H1 (cell line): ENCODE measurements at regions not wholly inside any gene's neighbourhood (a gene's known extent, or its start where the extent isn't known, plus 50 kb on each side); places are given as distances from the start of the nearest gene placed in this dataset.

Source experiments
- CTCF ChIA-PET: fragments of 300-600 bp; sonication (Branson Sonifier 250); formaldehyde crosslinking; loops from one replicate; lab custom pipeline; 2021; ENCODE audit not compliant: partially characterized antibody; lab: Charles Lee
- POLR2A ChIA-PET: fragments of 300-600 bp; sonication (Branson Sonifier 250); formaldehyde crosslinking; loops from one replicate; lab custom pipeline; 2021; ENCODE audit warnings: inconsistent platforms; ENCODE audit not compliant: partially characterized antibody; lab: Charles Lee
- DNase-seq, 2 experiments: peaks; one replicate each; pipeline versions ENCODE4 v3.0.0 to v3.0.0-alpha.2; 2010 to 2022; ENCODE audit warnings: low spot score in 2 of 2, low read depth in 1 of 2, mixed read lengths in 1 of 2
- FAIRE-seq: peaks from 2 replicates; lab custom pipeline; 2011; peaks lifted over from hg19 to GRCh38; lab: Jason Lieb, UNC
- H2AFZ ChIP-seq: 2 replicates; pipeline ENCODE4 v1.8.1; 2012; ENCODE audit warnings: low read length, inconsistent platforms
- H2AK5ac ChIP-seq: 2 replicates; pipeline ENCODE4 v1.6.1; 2013; ENCODE audit warnings: low read depth, low read length
- H2BK120ac ChIP-seq: replicated peaks from 2 replicates; pipeline ENCODE3; 2013; ENCODE audit warnings: low read depth, low read length, inconsistent platforms
- H2BK12ac ChIP-seq: 2 replicates; pipeline ENCODE4 v1.6.1; 2013; ENCODE audit warnings: low read depth, low read length
- H2BK15ac ChIP-seq: 2 replicates; pipeline ENCODE4 v1.6.1; 2013; ENCODE audit warnings: low read length
- H2BK20ac ChIP-seq: 2 replicates; pipeline ENCODE4 v1.6.1; 2013; ENCODE audit warnings: low read length
- H2BK5ac ChIP-seq: 2 replicates; pipeline ENCODE4 v1.6.1; 2013; ENCODE audit warnings: low read depth, low read length
- H3K14ac ChIP-seq: 2 replicates; pipeline ENCODE4 v1.6.1; 2013; ENCODE audit warnings: inconsistent platforms; ENCODE audit not compliant: insufficient read length
- H3K18ac ChIP-seq: 2 replicates; pipeline ENCODE4 v1.6.1; 2013; ENCODE audit warnings: low read length; ENCODE audit errors: extremely low read depth
- H3K23ac ChIP-seq: 2 replicates; pipeline ENCODE4 v1.6.1; 2013; ENCODE audit warnings: inconsistent platforms; ENCODE audit not compliant: insufficient read length
- H3K23me2 ChIP-seq: 2 replicates; pipeline ENCODE4 v1.6.1; 2013; ENCODE audit warnings: low read depth, low read length
- H3K27ac ChIP-seq: 2 replicates; pipeline ENCODE4 v1.6.1; 2011; ENCODE audit warnings: low read depth, low read length, inconsistent platforms
- H3K27me3 ChIP-seq, 4 experiments: replicated peaks in 1 of 4; 1 replicate in 1 of 4; 2 replicates in 3 of 4; pipeline versions ENCODE4 v1.6.1 to v1.8.1; 2011 to 2013; ENCODE audit warnings: low read length in 3 of 4, mild to moderate bottlenecking in 3 of 4, inconsistent platforms in 2 of 4, mixed read lengths in 2 of 4, moderate library complexity in 1 of 4; ENCODE audit not compliant: control insufficient read depth in 3 of 4, insufficient read depth in 3 of 4; ENCODE audit errors: extremely low read depth in 1 of 4
- H3K36me3 ChIP-seq, 4 experiments: 2 replicates each; pipeline versions ENCODE4 v1.6.1 to v1.8.1; 2011 to 2013; ENCODE audit warnings: mild to moderate bottlenecking in 4 of 4, low read length in 3 of 4, moderate library complexity in 2 of 4, control low read depth in 1 of 4, inconsistent platforms in 1 of 4; ENCODE audit not compliant: insufficient read depth in 4 of 4, control insufficient read depth in 2 of 4
- H3K4ac ChIP-seq: replicated peaks from 2 replicates; pipeline ENCODE3; 2013; ENCODE audit warnings: low read length, low read depth, mixed read lengths, inconsistent platforms; ENCODE audit not compliant: insufficient read length
- H3K4me1 ChIP-seq, 4 experiments: replicated peaks in 1 of 4; 1 replicate in 1 of 4; 2 replicates in 3 of 4; pipeline versions ENCODE4 v1.6.1 to v1.8.1; 2011 to 2013; ENCODE audit warnings: low read length in 3 of 4, inconsistent platforms in 2 of 4, mixed read lengths in 1 of 4; ENCODE audit not compliant: insufficient read depth in 4 of 4, control insufficient read depth in 3 of 4
- H3K4me2 ChIP-seq, 2 experiments: 2 replicates each; pipeline versions ENCODE4 v1.6.1 to v1.8.1; 2011 to 2013; ENCODE audit warnings: low read depth in 2 of 2, low read length in 2 of 2, control low read depth in 1 of 2, inconsistent platforms in 1 of 2, mild to moderate bottlenecking in 1 of 2; ENCODE audit not compliant: insufficient read depth in 1 of 2
- H3K4me3 ChIP-seq, 4 experiments: fragments of 200-600, 300-600 bp in 1 of 4; sonication (generic), shearing (Covaris generic), sonication (Bioruptor Twin) in 1 of 4; 2 replicates each; pipeline versions ENCODE4 v1.5.1 to v1.8.1; 2011 to 2016; ENCODE audit warnings: low read length in 4 of 4, low read depth in 3 of 4, control low read depth in 2 of 4, inconsistent platforms in 2 of 4, mild to moderate bottlenecking in 2 of 4, mixed read lengths in 1 of 4, moderate library complexity in 1 of 4; ENCODE audit not compliant: insufficient read depth in 2 of 4; ENCODE audit errors: extremely low read depth in 1 of 4
- H3K56ac ChIP-seq: replicated peaks from 2 replicates; pipeline ENCODE3; 2013; ENCODE audit warnings: low read depth, mild to moderate bottlenecking, mixed read lengths, low read length, inconsistent platforms; ENCODE audit not compliant: insufficient read length
- H3K79me1 ChIP-seq: 2 replicates; pipeline ENCODE4 v1.6.1; 2013; ENCODE audit warnings: low read depth, low read length, control low read depth
- H3K79me2 ChIP-seq, 2 experiments: 2 replicates each; pipeline versions ENCODE4 v1.6.1 to v1.8.1; 2012 to 2013; ENCODE audit warnings: low read length in 2 of 2, mild to moderate bottlenecking in 2 of 2, inconsistent platforms in 1 of 2; ENCODE audit not compliant: insufficient read depth in 2 of 2, control insufficient read depth in 1 of 2
- H3K9ac ChIP-seq, 4 experiments: replicated peaks in 1 of 4; 1 replicate in 1 of 4; 2 replicates in 3 of 4; pipeline versions ENCODE4 v1.6.1 to v1.8.1; 2011 to 2013; ENCODE audit warnings: low read depth in 3 of 4, low read length in 3 of 4, control low read depth in 2 of 4, mild to moderate bottlenecking in 2 of 4, moderate library complexity in 2 of 4, inconsistent platforms in 1 of 4; ENCODE audit errors: extremely low read depth in 1 of 4
- H3K9me3 ChIP-seq, 2 experiments: 2 replicates each; pipeline versions ENCODE4 v1.6.1 to v1.8.1; 2012 to 2013; ENCODE audit warnings: mild to moderate bottlenecking in 2 of 2, moderate library complexity in 2 of 2, control low read depth in 1 of 2, inconsistent platforms in 1 of 2, low read depth in 1 of 2, low read length in 1 of 2, mixed read lengths in 1 of 2; ENCODE audit not compliant: insufficient read depth in 2 of 2
- H4K20me1 ChIP-seq, 2 experiments: replicated peaks in 1 of 2; 2 replicates each; pipeline versions ENCODE3 to v1.8.1; 2011 to 2013; ENCODE audit warnings: inconsistent platforms in 2 of 2, low read length in 2 of 2, mild to moderate bottlenecking in 1 of 2; ENCODE audit not compliant: insufficient read depth in 2 of 2, control insufficient read depth in 1 of 2
- H4K5ac ChIP-seq: 2 replicates; pipeline ENCODE4 v1.6.1; 2013; ENCODE audit warnings: low read length, low read depth, mixed read lengths, inconsistent platforms; ENCODE audit not compliant: insufficient read length
- H4K8ac ChIP-seq: 2 replicates; pipeline ENCODE4 v1.8.0; 2013; ENCODE audit warnings: mild to moderate bottlenecking, moderate library complexity, low read length, inconsistent platforms; ENCODE audit not compliant: insufficient read depth; ENCODE audit errors: extremely low read depth
- H4K91ac ChIP-seq: replicated peaks from 2 replicates; pipeline ENCODE3; 2013; ENCODE audit warnings: low read length, mixed read lengths, inconsistent platforms; ENCODE audit not compliant: insufficient read length
- BCL11A ChIP-seq, 2 experiments: IDR thresholded peaks; one replicate each; pipeline ENCODE4 v1.6.1; 2011; ENCODE audit warnings: low read depth in 2 of 2, low read length in 2 of 2, mild to moderate bottlenecking in 2 of 2
- CHD1 ChIP-seq: IDR thresholded peaks from 2 replicates; pipeline ENCODE4 v1.6.1; 2012; ENCODE audit warnings: low read depth, low read length, improper control_type of control experiment
- EP300 ChIP-seq, 2 experiments: IDR thresholded peaks; 1 replicate in 1 of 2; 2 replicates in 1 of 2; pipeline ENCODE4 v1.6.1; 2011 to 2012; ENCODE audit warnings: low read depth in 2 of 2, low read length in 2 of 2, mild to moderate bottlenecking in 2 of 2, borderline replicate concordance in 1 of 2, inconsistent platforms in 1 of 2, moderate library complexity in 1 of 2
- EZH2 ChIP-seq: fragments of 200-600 bp; sonication (generic); IDR thresholded peaks from 2 replicates; pipeline ENCODE4 v1.7.1; 2012; ENCODE audit warnings: low read depth, mild to moderate bottlenecking, moderate library complexity, low read length, inconsistent platforms; ENCODE audit not compliant: severe bottlenecking
- GABPA ChIP-seq: IDR thresholded peaks from 2 replicates; pipeline ENCODE4 v1.6.1; 2011; ENCODE audit warnings: mild to moderate bottlenecking, low read length, moderate library complexity, borderline replicate concordance; ENCODE audit not compliant: insufficient read depth
- KDM1A ChIP-seq: fragments of 200-600, 300-600 bp; sonication (generic); IDR thresholded peaks from 2 replicates; pipeline ENCODE4 v1.7.1; 2016; ENCODE audit warnings: mild to moderate bottlenecking, low read length, borderline replicate concordance
- NRF1 ChIP-seq: IDR thresholded peaks from 2 replicates; pipeline ENCODE4 v1.6.1; 2011; ENCODE audit warnings: mild to moderate bottlenecking, low read depth, low read length, improper control_type of control experiment
- RXRA ChIP-seq: IDR thresholded peaks from 2 replicates; pipeline ENCODE4 v1.6.1; 2011; ENCODE audit warnings: low read depth, mild to moderate bottlenecking, low read length, moderate library complexity; ENCODE audit not compliant: insufficient read depth
- SAP30 ChIP-seq: fragments of 300-600 bp; sonication (generic); IDR thresholded peaks from 2 replicates; pipeline ENCODE4 v1.7.1; 2012; ENCODE audit warnings: low read length, moderate library complexity, mild to moderate bottlenecking, inconsistent platforms; ENCODE audit not compliant: insufficient read depth, insufficient replicate concordance
- SIN3A ChIP-seq, 2 experiments: IDR thresholded peaks in 1 of 2; conservative IDR thresholded peaks in 1 of 2; 2 replicates each; pipeline ENCODE4 v1.6.1; 2011 to 2012; ENCODE audit warnings: low read length in 2 of 2, improper control_type of control experiment in 1 of 2, low read depth in 1 of 2, mild to moderate bottlenecking in 1 of 2
- SIRT6 ChIP-seq: IDR thresholded peaks from one replicate; pipeline ENCODE4 v1.7.1; 2012; ENCODE audit warnings: low read length, inconsistent platforms
- TAF7 ChIP-seq: optimal IDR thresholded peaks from 2 replicates; pipeline ENCODE3; 2011; ENCODE audit warnings: low read depth, mild to moderate bottlenecking, inconsistent platforms, low read length, moderate library complexity, borderline replicate concordance
- ZNF274 ChIP-seq: IDR thresholded peaks from 2 replicates; pipeline ENCODE4 v1.7.0; 2012; ENCODE audit warnings: low read length, borderline replicate concordance; ENCODE audit errors: extremely low read depth
- WGBS, 2 experiments: shearing (Covaris generic) in 1 of 2; methylation state at CpG; one replicate each; pipeline versions ENCODE4 v1.1.6 to v1.1.7; 2013 to 2015; ENCODE audit warnings: low lambda C conversion rate in 2 of 2, mixed read lengths in 2 of 2, inconsistent platforms in 1 of 2, low coverage in 1 of 2, missing lambda C conversion rate in 1 of 2; ENCODE audit not compliant: insufficient replicate concordance in 2 of 2, insufficient coverage in 1 of 2, insufficient read length in 1 of 2; ENCODE audit errors: extremely low coverage in 1 of 2, missing lambda C conversion rate in 1 of 2; 5-methylcytosine and 5-hydroxymethylcytosine counted together

- POLR2A ChIA-PET: no interaction called here
- no peak overlapping the region for H3K27ac ChIP-seq
- CTCF ChIA-PET: interaction anchor here (0.6 to 2.8 kb wide), 2 partner anchors 21 to 1585 kb away, joined by 3 to 8 read pairs; no protein-coding TSS in a partner anchor
- TF ChIP-seq TAF7 (no peak), NRF1 (no peak), SIN3A (conservative IDR thresholded peaks at IDR 0.05 in 1 of 2, IDR thresholded peaks at IDR 0.05 in 1 of 2; ENCODE audit: low read depth in 1 of 2, low read length in 2 of 2) (no peak), CHD1 (no peak), EZH2 (no peak), KDM1A (no peak), BCL11A (IDR thresholded peaks at IDR 0.05; ENCODE audit: low read depth in 2 of 2, low read length in 2 of 2) (no peak), GABPA (no peak), SAP30 (no peak), ZNF274 (no peak), EP300 (IDR thresholded peaks at IDR 0.05; ENCODE audit: borderline replicate concordance in 1 of 2, low read depth in 2 of 2, low read length in 2 of 2) (no peak), SIRT6 (no peak), RXRA (no peak)
Observed at GRCh38 chr20:2228926-2229325, 66.9 kb upstream of the TGM3 start.

More at GRCh38 chr20:2228926-2229325, 66.9 kb upstream of the TGM3 start:
- DNase-seq (no peak), FAIRE-seq (no peak)
- no peak overlapping the region for H2BK12ac ChIP-seq
- H3K79me1 ChIP-seq: no peaks in the 10 kb centered on the region
- H4K5ac ChIP-seq: no peak overlapping the region
- no peak overlapping the region for H3K4me3 ChIP-seq
- no peak overlapping the region for H4K8ac ChIP-seq
- H3K36me3 ChIP-seq: no peaks in the 10 kb centered on the region
- no peak overlapping the region for H3K56ac ChIP-seq
- no peak overlapping the region for H4K91ac ChIP-seq
- no peaks in the 10 kb centered on the region for H3K27me3 ChIP-seq
- H3K18ac ChIP-seq: no peak overlapping the region
- 85% methylated on average over 5 of the region's 5 CpGs; no CpG with 5 or more reads in 1 of the 2 experiments for WGBS, 2 experiments
- no peaks in the 10 kb centered on the region for H3K9me3 ChIP-seq
- no peak overlapping the region for H3K14ac ChIP-seq
- no peak overlapping the region for H2AFZ ChIP-seq
- peaks cover 0 to 2% (median under 1%) of the 10 kb centered on the region in 4 experiments; a peak in 2 of 7 replicates for H3K4me1 ChIP-seq
- no peaks in the 10 kb centered on the region for H4K20me1 ChIP-seq
- H2BK20ac ChIP-seq: no peak overlapping the region
- no peak overlapping the region for H3K4me2 ChIP-seq
- H3K79me2 ChIP-seq: no peaks in the 10 kb centered on the region
- H2AK5ac ChIP-seq: no peak overlapping the region
- H3K23ac ChIP-seq: no peak overlapping the region
- H3K9ac ChIP-seq: no peak overlapping the region
- H3K4ac ChIP-seq: no peak overlapping the region
- H2BK5ac ChIP-seq: no peak overlapping the region
- H3K23me2 ChIP-seq: no peaks in the 10 kb centered on the region
- no peak overlapping the region for H2BK120ac ChIP-seq
- H2BK15ac ChIP-seq: no peak overlapping the region
